PC-9 (cell line): ENCODE measurements at regions not wholly inside any gene's neighbourhood (a gene's known extent, or its start where the extent isn't known, plus 50 kb on each side); places are given as distances from the start of the nearest gene placed in this dataset.

Source experiments
- CTCF ChIP-seq: fragments of 200-600 bp; sonication (generic); conservative IDR thresholded peaks from 2 replicates; pipeline ENCODE4 v1.6.1; 2017; ENCODE audit warnings: mixed run types, antibody characterized with exemption, mild to moderate bottlenecking, moderate library complexity
- EZH2 ChIP-seq: fragments of 200-600 bp; sonication (generic); IDR thresholded peaks from 2 replicates; pipeline ENCODE4 v1.8.0; 2017; ENCODE audit warnings: antibody characterized with exemption, low read depth

- TF ChIP-seq CTCF (no peak), EZH2 (no peak)
These were observed 399.3 kb upstream of the TRPC7 start for GRCh38 chr5:136764601-136765000.
